Kasumi-1 (cell line): ENCODE measurements at regions not wholly inside any gene's neighbourhood (a gene's known extent, or its start where the extent isn't known, plus 50 kb on each side); places are given as distances from the start of the nearest gene placed in this dataset.

Experiments used
- DNase-seq, 2 experiments: peaks; one replicate each; lab custom pipeline; 2025; lab: John Stamatoyannopoulos, UW

DNA sequence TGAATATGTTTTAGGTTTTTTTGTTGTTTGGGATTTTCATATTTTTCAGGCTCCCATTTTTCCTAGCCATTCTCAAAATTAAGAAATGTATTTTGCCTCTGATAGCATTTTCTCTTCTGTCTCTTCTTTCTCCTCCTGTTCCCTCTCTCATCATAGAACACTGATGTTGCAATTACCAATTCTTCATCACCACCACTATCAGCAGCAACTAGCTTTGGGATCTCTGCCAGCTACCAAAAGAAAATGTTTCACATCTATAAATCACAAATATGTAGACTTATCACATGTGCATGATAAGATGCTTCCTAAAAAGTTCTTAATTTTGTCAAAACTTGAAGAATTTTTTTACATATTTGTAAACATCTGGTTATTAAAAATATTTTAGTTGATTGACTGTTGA is 887.1 kb downstream of the MAT2B start:
- DNase-seq, result no peak

DNA sequence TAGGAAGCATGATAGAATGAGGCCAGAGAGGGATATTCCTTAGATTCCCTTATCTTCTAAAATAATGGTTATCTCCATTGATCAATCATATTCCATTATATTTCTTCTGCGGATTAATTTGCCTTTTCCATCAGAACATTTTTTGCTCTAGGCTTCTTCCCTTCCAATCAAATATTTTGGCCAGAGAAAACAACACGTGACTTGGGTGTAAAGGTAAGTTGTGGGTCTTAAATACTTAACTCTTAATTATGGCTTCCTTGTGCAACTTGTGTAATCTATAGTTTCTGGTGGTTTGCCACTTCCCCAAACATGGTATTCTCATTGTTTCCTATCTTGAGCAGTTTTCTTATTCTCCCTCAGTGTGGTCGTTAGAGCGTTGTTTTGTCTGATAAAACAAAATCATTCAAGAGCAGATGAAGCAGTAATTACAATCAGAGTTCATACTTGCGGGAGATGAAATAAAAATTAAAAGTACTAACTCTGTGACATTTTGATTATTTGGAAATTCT is 889.3 kb downstream of the MAT2B start:
- peak; percentile 61 to 73 for DNase-seq

DNA sequence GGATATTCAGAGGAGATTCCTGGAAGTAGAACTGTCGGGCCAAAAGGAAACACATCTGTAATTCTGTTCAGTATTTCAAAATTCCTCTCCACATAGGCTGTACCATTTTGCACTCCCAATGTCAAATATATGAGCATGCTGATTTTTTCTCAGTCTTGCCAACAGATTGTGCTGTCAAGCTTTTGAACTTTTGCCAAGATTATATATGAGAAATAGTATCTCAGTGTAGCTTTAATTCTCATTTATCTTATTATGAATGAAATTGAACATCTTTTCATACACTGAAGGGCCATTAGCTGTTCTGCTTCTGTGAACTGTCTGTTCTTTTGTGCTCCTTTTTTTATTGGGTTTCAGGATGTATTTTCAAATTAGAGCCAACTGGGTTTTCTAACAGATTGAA is 907.1 kb downstream of the MAT2B start:
- DNase-seq, result no peak

DNA sequence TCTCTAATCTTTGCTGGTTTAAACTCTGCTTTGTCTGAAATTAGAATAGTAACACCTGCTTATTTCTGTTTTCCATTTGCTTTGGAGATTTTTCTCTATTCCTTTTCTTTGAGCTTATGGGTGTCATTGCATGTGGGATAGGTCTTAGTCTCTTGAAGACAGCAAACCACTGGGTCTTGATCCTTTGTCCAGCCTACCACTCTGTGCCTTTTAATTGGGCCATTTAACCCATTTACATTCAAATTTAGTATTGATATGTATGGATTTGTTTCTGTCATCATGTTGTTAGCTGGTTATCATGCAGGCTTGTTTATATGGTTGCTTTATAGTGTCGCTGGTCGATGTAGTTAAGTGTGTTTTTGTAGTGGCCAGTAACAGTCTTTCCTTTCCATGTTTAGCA is 914.7 kb downstream of the MAT2B start:
- DNase-seq, result no peak

DNA sequence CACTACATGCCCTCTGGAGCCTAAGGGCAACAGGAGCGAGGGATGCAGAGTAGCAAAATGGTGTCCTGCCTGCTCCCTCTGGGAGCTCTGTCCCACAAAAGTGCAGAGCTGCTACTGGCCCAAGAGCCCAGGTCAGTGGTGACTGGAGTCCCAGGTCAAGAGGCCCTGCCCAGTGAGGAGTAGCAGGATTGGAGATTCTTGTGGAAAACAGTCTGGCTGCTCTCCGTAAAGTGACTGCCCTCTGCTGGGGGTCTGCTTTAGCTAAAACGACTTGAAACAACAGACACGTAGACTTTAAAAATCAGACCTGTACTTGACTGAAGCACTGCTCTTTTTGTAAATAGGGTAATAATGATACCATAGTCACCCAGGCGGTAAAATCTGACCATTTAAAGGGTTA is 917.0 kb downstream of the MAT2B start:
- no peak for DNase-seq

DNA sequence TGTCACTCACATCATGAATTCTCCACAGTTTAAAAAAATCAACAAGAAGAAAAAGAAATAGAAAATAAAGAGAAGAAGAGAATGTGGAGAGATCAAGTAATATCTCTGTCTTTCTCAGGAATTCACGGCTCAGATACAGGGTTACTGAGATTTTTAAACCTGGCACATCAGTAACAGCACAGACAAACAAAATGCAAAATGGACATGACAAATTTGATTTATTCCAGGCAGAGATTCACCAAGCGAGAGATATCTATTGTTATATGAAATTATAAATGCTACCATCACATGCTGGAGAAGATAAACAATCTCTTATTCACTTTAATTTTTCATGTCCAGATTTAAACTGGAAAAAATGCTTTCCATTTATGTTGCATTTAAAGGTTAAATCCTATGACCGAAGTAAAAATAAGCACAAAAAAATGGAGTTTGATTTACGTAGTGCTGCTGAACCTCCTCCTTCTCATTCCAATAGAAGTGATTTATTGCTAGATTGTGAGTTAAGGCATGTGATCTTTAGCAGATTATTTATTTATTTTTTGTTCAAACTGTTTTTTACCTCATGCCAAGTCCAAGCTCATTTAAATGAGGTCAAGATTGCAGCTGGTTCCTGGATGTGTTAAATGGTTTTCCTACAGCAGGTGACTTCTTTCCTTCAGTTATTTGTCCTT is 926.4 kb downstream of the MAT2B start:
- no peak for DNase-seq

DNA sequence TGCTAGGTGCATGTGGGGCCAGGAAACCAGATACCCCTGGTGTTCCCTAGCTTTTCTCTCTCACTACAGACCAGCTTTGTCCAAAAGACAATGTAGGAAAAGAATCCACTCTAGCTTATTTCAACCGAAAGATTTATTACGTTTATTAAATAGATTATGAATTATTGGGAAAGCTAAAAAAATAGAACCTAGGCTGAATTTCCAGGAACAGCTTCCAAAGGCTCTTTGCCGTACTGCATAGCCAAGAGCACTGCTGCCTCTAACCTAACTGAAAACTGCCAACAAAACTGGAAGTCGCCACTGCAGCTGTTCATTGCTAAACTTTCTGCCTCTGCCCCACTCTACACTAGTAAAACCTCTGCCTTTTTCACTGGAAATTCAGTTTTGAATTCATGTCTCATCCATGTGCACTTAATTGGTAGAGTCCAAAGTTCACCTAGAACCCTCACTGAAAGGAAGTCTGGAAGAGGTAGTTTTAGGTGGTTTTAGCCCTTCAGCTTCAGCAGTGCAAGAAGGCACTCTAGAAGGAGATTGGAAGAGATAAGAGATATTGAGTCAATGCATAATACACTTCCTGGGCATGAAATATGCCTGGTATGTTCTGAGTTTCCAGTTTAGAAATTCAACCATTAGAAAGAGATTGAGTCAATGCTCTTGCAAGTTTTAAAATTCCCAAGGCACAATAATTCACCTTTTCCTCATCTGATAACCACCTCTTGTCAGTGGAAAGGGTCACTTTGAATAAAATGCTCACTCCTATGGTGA is 927.9 kb downstream of the MAT2B start:
- DNase-seq, result no peak

DNA sequence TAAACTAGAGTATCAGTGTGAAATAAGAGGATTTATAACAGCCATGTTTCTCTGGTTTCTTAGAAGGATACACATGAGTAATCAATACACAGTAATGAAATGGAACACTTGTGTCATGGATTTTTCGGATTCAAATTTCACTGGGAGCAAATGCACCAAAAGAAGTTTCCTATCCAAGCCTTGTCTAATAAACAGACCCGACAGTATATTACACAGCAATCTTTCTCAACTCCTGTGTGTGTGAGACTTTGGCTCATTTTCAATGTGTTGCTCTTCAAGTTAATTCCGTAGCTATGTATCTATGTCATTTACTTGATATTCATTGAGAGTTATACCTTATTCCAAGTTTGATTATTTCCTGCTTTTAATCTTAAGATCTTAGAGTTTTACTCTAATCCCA is 930.2 kb downstream of the MAT2B start:
- DNase-seq, result no peak

DNA sequence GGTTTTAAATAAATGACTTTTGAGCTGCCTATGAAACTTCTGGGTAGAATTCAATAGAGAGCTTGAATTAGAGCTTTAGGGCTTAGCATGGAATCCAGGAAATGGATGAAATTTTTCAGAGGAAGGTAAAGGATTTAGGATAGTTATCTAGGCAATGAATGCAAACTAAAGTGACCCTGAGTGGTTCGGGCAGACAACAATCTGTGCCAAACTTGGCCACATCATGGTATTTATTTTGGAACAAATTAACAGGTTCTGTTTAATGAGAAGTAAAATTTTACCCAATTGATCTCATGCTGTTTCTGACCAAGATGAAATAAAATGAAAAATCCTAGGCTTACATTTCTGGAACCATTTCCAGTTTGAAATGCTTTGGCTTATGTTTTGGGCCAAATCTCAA is 934.4 kb downstream of the MAT2B start:
- DNase-seq, result no peak

DNA sequence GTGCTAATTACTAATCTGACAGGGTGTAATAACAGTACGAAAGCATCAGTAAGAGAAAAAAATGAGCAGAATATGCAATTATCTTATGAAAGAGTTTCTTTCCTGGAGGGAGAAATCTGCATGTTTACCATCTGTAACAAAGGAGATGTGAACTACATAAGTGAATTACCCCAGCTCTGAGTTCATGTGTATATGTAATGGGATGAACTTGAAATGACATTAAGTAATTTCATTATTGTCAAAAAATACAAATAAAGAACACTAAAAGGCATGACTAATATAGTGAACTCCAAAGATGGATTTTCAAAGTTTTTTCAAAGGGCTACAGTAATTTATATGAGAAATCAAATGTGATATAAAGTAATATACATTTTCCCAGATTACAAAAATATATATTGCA is 944.0 kb downstream of the MAT2B start:
- no peak for DNase-seq

DNA sequence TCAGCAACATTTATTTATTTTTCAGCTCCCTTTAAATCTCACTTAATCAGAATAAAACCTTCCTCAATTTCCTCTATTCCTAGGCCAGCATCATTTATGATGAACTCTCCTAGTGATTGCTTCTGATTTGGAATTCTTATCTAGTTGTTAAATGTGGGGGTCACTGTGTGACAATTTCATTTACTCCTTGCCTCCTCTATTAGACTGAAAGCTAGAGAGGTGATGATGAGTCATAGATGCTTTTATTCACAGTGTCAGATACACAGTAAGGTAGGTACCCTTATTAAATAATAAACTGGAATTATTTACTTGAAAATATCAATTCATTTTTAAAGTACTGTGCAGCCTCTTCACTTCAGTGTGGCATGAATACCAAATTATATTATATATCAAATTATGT is 960.6 kb downstream of the MAT2B start:
- DNase-seq, result no peak

DNA sequence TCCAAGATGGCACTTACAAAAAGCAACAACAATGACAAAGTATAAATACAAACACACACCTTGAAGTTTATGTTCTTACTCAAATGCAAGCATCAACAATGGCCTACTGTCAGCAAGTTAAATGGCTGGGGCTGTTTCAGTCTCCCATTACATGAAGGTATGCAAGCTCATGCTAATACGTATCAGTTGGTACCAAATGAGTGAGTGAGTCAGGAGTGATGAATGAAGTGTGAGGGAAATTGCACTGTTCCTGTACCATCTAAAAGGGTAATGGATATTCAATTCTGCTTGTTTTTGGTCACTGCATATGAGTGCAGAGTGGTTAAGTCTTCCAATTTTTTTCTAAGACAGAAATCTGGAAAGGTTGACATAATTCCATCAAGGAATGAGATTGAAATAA is 964.9 kb downstream of the MAT2B start:
- DNase-seq, result no peak

DNA sequence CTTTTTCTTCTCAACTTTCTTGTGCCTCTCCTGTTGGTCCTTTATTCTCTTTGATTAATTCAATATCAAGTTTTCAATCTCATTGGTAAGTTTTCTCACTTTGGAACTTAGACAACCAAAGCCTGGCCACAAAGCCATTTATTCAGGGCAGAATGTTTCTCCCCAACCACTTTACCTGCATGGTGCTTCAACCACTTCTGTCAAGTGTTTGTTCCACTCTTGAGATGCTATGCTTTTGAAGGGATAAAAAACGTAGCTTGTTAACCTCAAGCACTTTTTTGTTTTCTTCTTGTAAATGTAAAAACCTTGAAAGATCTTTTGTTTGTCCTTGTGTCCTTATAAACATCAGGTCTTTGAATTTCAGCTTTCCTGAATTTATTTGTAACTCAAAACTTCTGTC is 966.7 kb downstream of the MAT2B start:
- DNase-seq, result no peak

DNA sequence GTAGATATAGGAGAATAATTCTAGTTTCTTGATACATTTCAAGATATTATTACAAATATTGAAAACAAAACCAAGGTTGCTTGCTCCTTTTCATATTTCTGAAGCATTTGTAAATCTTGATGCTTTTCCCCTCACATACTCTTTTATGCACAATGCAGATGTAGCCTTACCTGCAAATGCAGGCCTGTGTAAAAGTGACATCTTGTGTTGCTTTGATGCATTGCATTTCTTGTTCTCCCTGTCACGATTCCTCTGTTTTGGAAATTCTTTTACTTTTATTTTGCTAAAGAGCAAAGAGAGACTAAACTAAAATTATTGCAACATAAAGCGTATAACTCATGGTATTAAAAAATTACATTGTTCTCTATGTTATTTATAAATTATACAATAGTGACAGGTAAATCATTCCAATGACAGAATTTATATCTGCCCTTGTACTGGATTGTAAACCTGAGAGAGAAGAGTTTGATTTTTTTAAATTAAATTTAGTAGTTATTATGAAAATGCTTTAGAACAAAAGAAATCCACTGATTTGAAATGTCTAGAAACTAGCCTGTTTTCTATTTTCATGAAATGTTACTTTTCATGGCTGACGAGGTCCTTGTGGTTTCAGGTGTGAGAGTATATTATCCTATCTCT is 970.0 kb downstream of the MAT2B start:
- peak; percentile 46 to 48 for DNase-seq

DNA sequence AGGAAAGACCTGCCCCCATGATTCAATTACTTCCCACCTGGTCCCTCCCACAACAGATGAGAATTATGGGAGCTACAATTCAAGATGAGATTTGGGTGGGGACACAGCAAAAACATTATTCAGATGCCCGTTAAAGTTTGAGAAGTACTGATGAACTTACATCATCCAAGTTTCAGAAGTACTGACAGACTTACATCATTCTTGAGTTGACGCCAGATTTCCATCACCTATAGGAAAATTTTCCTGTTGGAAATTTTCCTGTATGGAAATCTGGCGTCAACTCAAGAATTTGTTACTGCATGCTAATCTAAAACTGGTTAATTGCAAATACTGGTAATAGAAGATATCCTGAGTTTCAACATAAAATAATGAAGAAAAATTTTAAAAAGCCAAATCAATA is 975.9 kb downstream of the MAT2B start:
- no peak for DNase-seq

DNA sequence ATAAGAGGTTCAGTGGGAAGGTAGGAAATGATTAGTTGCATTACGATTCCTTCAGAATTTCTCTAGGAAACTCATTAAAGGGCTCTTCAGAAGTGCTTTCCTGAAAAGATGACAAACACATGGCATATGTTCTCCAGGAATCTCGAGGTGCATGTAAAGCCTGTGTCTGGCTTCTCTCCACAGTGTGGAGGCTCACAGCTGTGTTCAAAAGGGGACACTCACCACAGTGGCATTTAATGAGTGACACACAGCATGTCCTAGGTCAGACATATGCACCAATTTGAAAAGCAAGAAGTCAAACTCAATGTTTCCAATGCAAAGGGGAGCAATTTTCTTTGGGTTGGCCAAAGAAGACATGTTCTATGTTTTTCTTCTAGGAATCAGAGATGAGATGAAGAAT is 976.9 kb downstream of the MAT2B start:
- no peak for DNase-seq

DNA sequence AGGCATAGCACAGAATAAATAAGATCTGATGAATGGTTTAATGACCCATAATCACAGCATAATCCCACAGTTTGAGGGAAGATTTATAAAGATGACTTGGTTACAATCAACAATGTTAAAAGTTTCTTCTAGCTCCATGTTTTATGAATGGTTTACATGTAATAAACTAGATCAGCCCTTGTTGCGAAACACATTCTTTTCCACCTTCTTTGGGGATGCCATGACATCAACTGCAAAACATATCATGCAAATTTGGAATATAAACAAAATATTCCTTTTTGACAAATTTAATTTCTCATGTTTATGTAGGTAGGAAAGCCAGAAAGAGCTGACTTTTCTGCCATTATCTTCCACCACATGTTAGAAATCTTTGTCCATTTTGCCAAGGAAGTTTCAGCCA is 979.5 kb downstream of the MAT2B start:
- no peak for DNase-seq

DNA sequence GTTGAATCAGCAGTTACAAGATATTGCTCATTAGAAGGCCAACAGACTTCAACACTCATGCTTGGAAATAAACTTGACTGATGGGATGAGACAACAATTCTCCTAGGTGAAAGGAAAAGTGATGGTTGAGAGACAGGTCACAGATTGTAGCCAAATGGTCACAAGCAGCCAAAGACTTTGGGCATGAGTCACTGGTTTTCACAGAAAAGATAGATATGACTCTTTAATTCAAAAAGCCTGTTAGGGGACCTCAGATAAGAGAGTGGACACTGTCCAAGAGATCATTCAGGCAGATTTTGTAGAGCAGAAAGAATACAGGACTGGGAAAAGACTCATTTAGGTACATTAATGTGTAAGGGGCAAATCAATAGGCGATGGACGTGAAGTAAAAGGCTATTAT is 982.5 kb downstream of the MAT2B start:
- no peak for DNase-seq

DNA sequence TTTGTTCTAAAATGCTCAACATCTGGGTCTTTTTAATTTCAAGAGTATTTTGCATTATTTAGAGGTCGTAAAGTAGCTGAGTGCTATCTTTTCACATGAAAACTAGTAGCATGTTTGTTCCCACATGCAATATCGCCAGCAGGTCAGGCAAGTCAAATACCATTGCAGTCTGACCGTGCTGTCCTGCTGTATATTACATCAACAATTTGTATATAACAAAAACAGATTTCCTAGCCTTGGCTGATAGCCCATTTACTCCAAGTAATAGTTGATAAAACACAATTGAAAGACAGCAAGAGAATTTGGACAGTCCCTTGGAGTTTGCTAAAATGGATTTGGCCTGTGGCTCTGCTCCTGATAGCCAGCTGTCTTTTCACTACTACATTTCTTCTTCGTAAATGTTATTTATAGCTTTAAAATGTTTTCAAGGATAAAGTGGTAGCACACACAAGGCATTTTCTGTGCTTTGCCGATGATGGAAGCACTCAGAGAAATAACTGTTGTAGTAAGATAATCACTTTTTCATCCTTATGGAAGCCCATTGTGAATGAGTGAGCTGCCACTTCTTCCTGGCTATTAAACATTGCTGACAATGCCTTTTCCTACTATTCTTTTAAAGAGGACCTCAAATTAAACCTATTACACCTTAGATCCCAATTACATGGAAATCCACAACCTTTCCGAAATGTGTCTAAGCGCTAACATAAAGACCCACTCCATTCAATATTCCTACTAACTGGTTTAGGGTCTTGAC is 992.1 kb downstream of the MAT2B start:
- DNase-seq, result no peak

DNA sequence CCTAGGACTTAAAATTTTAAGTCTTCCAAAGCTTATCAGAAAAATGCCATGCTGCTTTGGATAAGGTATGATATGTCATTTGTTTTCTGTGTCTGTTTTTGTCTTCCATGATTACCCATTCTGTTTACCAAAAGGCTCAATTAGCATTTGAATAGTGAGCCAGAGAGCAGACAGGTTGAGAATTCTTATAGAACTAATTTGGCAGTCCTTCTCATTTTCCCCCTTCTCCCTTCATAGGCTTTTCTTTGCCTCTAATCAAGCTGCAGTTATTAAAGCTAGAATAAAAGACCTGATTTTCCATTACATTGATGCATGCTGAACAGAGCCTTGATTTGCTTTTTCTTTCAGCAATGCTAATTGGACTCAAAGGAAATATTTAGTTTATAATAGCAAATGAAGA is 993.0 kb downstream of the MAT2B start:
- no peak for DNase-seq

DNA sequence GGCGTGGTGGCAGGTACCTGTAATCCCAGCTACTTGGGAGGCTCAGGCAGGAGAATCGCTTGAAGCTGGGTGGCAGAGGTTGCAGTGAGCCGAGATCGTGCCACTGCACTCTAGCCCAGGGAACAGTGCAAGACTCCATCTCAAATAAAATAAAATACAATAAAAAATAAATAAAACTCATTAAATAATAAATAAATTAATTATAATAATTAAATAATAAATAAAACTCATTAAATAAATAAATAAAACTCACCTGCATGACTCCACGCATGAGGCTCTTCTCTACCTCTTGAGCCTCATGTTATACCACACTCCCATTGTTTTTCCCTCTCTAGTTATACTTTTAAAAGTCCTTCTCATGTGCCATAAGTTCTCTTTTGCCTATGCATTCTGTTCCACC is 995.4 kb downstream of the MAT2B start:
- DNase-seq, result no peak

DNA sequence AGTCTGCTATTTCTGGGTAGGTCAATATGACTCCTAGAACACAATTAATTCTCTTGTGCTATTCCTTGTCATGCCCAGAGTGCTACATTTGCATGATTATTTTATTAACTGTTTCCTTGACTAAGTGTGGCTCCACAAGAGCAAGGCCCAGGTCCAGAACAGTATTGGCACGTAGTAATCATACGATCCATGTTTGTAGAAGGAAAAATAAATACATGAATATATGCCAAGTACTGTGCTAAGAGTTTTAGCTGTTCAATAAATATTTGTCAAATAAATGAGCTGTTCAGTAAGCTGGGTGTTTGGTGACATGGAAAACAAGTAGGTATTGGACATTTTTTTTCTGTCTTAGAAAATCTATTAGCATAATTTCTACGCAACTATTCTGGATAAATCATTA is 995.9 kb downstream of the MAT2B start:
- DNase-seq, result no peak
